ENCODE measurements at regions not wholly inside any gene's neighbourhood (a gene's known extent, or its start where the extent isn't known, plus 50 kb on each side); places are given as distances from the start of the nearest gene placed in this dataset.

- TF ChIP-seq CTCF (IDR thresholded peaks at IDR 0.05) (no peak), CHD2 (IDR thresholded peaks at IDR 0.05; ENCODE audit: low read length, partially characterized antibody) (no peak), RAD21 (IDR thresholded peaks at IDR 0.05; ENCODE audit: low read length) (no peak)
- TF ChIP-seq, protein P1, sequence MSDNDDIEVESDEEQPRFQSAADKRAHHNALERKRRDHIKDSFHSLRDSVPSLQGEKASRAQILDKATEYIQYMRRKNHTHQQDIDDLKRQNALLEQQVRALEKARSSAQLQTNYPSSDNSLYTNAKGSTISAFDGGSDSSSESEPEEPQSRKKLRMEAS (IDR thresholded peaks at IDR 0.05; ENCODE audit: low read depth) = no peak
Measured at GRCh38 chr9:7368410-7369292, 430.9 kb downstream of the DMAC1 start.

Data from SK-N-SH (cell line).